ENCODE measurements at regions not wholly inside any gene's neighbourhood (a gene's known extent, or its start where the extent isn't known, plus 50 kb on each side); places are given as distances from the start of the nearest gene placed in this dataset.

DNA sequence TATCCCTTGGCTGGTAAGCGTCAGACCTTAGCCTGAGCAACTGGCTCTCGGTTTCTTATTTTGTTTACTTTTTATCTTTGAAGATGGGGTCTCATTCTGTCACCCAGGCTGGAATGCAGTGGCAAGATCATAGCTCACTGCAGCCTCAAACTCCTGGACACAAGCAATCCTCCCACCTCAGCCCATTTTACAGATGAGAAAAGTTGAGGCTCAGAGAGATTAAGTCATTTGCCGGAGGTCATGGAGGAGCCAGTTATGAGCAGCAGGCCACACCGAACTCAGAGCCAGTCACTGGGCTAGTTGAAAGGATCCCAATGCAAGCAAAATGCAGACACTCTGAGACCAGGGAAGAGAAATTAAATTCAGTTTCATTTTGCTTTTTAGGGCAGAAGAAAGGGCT lies 293.6 kb downstream of the SHQ1 start:
- TF ChIP-seq PAX5 (IDR thresholded peaks at IDR 0.05; ENCODE audit: insufficient read depth, low read length, severe bottlenecking) = no peak
- TF ChIP-seq POLR2A (IDR thresholded peaks at IDR 0.05; ENCODE audit: low read depth, low read length) = no peak
- TF ChIP-seq SPI1 (IDR thresholded peaks at IDR 0.05; ENCODE audit: low read depth, low read length) = no peak
- TF ChIP-seq POLR2AphosphoS5 (IDR thresholded peaks at IDR 0.05; ENCODE audit: low read depth, low read length) = no peak
- TF ChIP-seq TAF1 (IDR thresholded peaks at IDR 0.05; ENCODE audit: low read depth, low read length) = no peak
- no peak for TF ChIP-seq POU2F2 (IDR thresholded peaks at IDR 0.05; ENCODE audit: low read depth, low read length)
- DNase-seq (ENCODE audit: insufficient read length, low spot score) (no peak), FAIRE-seq (no peak)

DNA sequence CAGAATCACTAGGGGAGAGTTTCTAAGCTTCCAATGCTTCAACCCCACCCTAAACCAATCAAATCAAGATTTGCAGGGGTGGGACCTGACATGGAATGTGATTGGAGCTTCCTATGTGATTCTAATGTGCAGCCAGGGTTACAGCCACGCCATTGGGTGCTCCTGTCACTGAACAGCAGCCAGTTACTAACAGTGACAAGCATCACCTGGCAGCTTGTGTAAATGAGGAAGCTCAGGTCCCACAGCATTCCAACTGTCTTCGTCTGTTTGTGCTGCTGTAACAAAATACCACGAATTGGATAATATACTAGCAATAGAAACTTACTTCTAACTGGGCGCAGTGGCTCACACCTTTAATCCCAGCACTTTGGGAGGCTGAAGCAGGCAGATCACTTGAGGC lies 294.9 kb downstream of the SHQ1 start:
- FAIRE-seq = no peak

DNA sequence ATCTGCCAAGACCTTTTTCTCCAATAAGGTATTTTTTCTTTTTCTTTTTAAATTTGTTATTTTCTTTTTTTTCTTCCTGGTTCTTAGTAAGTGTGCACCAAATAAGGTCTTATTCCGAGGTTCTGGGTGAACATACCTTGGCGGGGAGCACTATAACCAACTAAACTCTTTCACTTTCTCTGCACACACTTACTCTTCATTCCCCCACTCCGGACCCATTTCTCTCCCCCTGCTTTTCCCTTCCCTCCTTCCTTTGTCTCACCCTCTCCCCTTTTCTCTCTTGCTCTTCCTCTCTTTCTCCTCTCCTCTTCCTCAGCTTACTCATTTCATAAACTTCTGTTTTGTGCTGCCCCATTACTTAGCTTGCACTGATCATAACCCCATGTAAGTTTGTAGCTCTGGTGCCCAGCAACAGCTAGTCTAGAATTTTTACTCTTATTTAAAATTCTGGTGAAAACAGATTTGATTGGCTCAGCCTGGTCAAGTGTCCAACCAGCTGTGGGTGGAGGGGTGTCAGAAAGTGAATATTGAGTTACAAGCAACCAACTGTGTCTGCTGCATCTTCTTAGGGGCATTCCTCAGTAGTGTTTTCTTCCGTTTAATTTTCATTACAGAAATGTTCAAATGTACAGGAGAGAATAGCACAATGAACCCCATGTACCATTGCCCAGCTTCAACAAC lies 297.5 kb downstream of the SHQ1 start:
- FAIRE-seq = peak; percentile 40
- no peak for DNase-seq (ENCODE audit: insufficient read length, low spot score)
- TF ChIP-seq POU2F2 (IDR thresholded peaks at IDR 0.05; ENCODE audit: low read depth, low read length) = no peak; the same call in 1 of the 2 replicates
- no peak for TF ChIP-seq POLR2A (IDR thresholded peaks at IDR 0.05; ENCODE audit: low read depth, low read length)
- no peak for TF ChIP-seq TAF1 (IDR thresholded peaks at IDR 0.05; ENCODE audit: low read depth, low read length)
- TF ChIP-seq PAX5 (IDR thresholded peaks at IDR 0.05; ENCODE audit: insufficient read depth, low read length, severe bottlenecking) = no peak
- TF ChIP-seq SPI1 (IDR thresholded peaks at IDR 0.05; ENCODE audit: low read depth, low read length) = no peak
- TF ChIP-seq POLR2AphosphoS5 (IDR thresholded peaks at IDR 0.05; ENCODE audit: low read depth, low read length) = no peak

More for the DNA sequence above, 294.9 kb downstream of the SHQ1 start:
- no peak for DNase-seq (ENCODE audit: insufficient read length, low spot score)
- TF ChIP-seq POU2F2 (IDR thresholded peaks at IDR 0.05; ENCODE audit: low read depth, low read length) (no peak), SPI1 (IDR thresholded peaks at IDR 0.05; ENCODE audit: low read depth, low read length) (no peak), PAX5 (IDR thresholded peaks at IDR 0.05; ENCODE audit: insufficient read depth, low read length, severe bottlenecking) (no peak), POLR2AphosphoS5 (IDR thresholded peaks at IDR 0.05; ENCODE audit: low read depth, low read length) (no peak), TAF1 (IDR thresholded peaks at IDR 0.05; ENCODE audit: low read depth, low read length) (no peak), POLR2A (IDR thresholded peaks at IDR 0.05; ENCODE audit: low read depth, low read length) (no peak)

DNA sequence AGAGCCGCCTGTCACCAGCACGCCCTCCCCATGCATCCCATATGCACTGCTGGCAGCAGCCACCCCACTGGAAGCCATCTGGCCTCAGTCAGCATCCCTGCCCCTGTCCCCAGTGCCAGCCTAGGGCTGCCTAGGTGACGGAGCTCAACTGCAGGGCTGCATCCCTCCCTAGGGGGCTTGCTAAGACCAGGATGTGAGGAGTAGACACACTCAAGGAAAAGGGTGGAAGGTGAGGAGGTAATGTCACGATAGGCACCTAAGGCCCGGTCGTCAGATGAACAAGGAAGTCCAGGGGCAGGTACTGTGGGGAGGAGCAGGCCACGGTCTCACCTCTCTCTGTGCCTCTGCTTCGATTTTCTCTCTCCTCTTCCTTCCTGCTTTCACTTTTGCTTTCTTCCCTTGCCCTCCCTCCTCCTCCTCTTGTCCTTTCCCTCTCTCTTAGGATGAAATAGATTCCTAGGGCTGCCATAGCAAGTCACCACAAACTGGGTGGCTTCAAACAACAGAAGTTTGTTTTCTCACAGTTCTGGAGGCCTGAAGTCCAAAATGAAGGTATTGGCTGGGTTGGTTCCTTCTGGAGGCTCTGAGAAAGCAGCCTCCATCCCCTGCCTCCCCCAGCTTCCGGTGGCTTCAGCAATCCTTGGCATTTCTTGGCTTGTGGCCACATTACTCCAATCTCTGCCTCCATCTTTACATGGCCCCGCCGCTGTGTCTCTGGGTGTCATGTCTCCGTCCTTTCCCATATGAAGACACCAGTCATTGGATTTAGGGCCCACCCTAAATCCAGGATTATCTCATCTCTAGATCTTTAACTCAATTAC lies 298.3 kb downstream of the SHQ1 start:
- TF ChIP-seq POU2F2 (IDR thresholded peaks at IDR 0.05; ENCODE audit: low read depth, low read length) (no peak), POLR2AphosphoS5 (IDR thresholded peaks at IDR 0.05; ENCODE audit: low read depth, low read length) (0 out of 2 replicates have a peak, but pooled peaks have one; percentile 35)
- FAIRE-seq (peak; percentile 89), DNase-seq (ENCODE audit: insufficient read length, low spot score) (no peak)

DNA sequence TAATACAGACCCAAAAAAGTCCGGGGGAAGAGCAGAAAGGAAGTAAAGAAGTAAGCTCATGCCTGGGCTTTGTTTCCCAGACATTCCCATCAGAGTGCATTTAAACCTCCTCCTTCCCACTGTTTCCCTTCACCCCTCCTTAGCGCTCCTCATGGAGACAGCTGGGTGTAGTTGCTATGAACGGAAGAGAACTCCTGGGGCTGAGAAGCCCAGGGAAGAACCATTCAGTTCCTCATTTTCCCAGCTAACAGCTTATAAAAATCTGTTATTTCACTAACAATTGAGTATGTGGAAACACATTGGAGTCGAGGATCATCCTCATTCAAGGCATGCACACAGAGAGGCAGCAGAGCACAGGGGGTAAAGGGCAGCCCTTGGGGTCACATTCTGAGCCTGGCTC lies 299.3 kb downstream of the SHQ1 start:
- DNase-seq (ENCODE audit: insufficient read length, low spot score) (no peak), FAIRE-seq (peak; percentile 5)
- TF ChIP-seq SPI1 (IDR thresholded peaks at IDR 0.05; ENCODE audit: low read depth, low read length) (peak; percentile 19; the same call in 1 of the 2 replicates), TAF1 (IDR thresholded peaks at IDR 0.05; ENCODE audit: low read depth, low read length) (no peak)

DNA sequence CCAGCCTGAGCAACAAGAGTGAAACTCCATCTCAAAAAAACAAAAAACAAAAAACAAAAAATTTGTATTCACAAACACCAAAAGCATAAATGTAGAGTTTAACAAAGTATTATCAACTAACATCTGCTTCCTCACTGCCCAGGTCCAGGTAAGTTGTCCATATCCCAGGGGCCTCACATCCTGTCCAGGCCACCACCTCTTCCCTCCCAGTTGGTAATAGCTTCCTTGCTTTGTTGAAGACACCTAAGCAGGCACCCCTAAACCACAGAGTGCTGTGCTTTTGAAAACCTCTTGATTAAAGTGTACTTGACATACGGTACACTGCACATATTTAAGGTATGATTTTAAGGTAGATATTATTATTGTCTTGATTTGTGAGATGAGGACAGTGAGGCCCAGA lies 299.8 kb downstream of the SHQ1 start:
- FAIRE-seq = no peak

DNA sequence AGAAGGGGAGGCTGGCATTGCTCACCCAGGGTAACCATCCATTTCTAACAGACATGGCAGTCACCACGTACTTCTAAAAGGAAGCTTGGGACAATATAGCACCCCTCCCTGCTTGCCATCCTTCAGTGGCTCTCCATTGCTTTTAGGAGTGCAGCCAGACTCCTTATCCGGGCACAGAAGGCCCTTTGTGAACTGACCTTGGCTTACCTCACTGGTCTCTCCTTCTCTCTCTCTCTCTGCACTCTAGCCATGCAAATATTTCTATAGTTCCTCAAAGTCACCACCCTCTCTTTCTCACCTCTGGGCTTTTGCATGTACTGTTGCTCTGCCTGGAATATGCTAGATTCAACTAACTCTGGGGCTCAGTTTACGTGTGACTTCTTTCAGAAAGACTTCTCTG lies 301.1 kb downstream of the SHQ1 start:
- TF ChIP-seq SPI1 (IDR thresholded peaks at IDR 0.05; ENCODE audit: low read depth, low read length) (peak; percentile 44; the same call in 1 of the 2 replicates), TAF1 (IDR thresholded peaks at IDR 0.05; ENCODE audit: low read depth, low read length) (no peak), POU2F2 (IDR thresholded peaks at IDR 0.05; ENCODE audit: low read depth, low read length) (peak; percentile 73; the same call in 1 of the 2 replicates), POLR2A (IDR thresholded peaks at IDR 0.05; ENCODE audit: low read depth, low read length) (no peak)
- DNase-seq (ENCODE audit: insufficient read length, low spot score) = no peak
- no peak for FAIRE-seq

More for the DNA sequence above, 299.8 kb downstream of the SHQ1 start:
- no peak for TF ChIP-seq SPI1 (IDR thresholded peaks at IDR 0.05; ENCODE audit: low read depth, low read length)
- TF ChIP-seq TAF1 (IDR thresholded peaks at IDR 0.05; ENCODE audit: low read depth, low read length) = no peak
- no peak for TF ChIP-seq POU2F2 (IDR thresholded peaks at IDR 0.05; ENCODE audit: low read depth, low read length)
- no peak for TF ChIP-seq POLR2AphosphoS5 (IDR thresholded peaks at IDR 0.05; ENCODE audit: low read depth, low read length)
- no peak for TF ChIP-seq PAX5 (IDR thresholded peaks at IDR 0.05; ENCODE audit: insufficient read depth, low read length, severe bottlenecking)
- no peak for TF ChIP-seq POLR2A (IDR thresholded peaks at IDR 0.05; ENCODE audit: low read depth, low read length)
- no peak for DNase-seq (ENCODE audit: insufficient read length, low spot score)

DNA sequence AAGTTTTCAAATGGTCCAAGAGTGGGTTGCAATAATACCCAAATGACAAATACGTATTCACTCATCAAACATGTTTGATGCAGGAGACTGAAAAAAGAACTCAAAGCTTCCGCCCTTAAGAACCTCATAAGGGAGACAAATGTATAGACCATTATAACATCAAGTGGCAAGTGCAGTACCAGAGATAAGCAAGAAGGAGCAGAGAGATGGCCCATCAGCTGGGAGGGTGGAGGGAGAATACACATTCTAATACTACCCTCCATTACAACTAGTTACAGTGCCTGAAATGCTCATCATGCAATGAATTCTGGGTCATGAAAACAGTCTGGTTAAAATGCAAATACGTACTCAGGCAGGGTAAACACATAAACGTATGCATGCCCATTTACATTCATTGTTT lies 304.0 kb downstream of the SHQ1 start:
- FAIRE-seq (peak; percentile 73), DNase-seq (ENCODE audit: insufficient read length, low spot score) (no peak)
- TF ChIP-seq TAF1 (IDR thresholded peaks at IDR 0.05; ENCODE audit: low read depth, low read length) = no peak
- TF ChIP-seq POLR2A (IDR thresholded peaks at IDR 0.05; ENCODE audit: low read depth, low read length) = no peak
- TF ChIP-seq POU2F2 (IDR thresholded peaks at IDR 0.05; ENCODE audit: low read depth, low read length) = no peak
- TF ChIP-seq PAX5 (IDR thresholded peaks at IDR 0.05; ENCODE audit: insufficient read depth, low read length, severe bottlenecking) = no peak
- no peak for TF ChIP-seq POLR2AphosphoS5 (IDR thresholded peaks at IDR 0.05; ENCODE audit: low read depth, low read length)
- no peak for TF ChIP-seq SPI1 (IDR thresholded peaks at IDR 0.05; ENCODE audit: low read depth, low read length)

DNA sequence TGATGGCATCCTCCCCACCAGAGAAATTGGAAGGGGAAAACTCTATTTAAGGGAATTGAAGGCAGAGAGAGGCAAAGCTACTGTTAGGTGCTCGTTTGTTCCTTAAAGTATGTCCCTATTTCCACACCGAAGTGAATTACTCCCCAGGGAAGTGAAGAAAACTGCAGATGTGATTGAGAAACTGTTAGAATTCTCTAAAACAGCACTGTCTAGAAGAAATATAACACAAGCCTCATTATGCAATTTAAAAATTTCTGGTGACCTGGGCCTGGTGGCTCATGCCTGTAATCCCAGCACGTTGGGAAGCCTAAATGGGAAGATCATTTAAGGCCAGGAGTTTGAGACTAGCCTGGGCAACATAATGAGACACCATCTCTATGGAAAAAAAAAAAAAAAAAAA lies 305.0 kb downstream of the SHQ1 start:
- DNase-seq (ENCODE audit: insufficient read length, low spot score) (no peak), FAIRE-seq (no peak)
- TF ChIP-seq SPI1 (IDR thresholded peaks at IDR 0.05; ENCODE audit: low read depth, low read length) = no peak
- no peak for TF ChIP-seq POU2F2 (IDR thresholded peaks at IDR 0.05; ENCODE audit: low read depth, low read length)
- no peak for TF ChIP-seq POLR2AphosphoS5 (IDR thresholded peaks at IDR 0.05; ENCODE audit: low read depth, low read length)
- no peak for TF ChIP-seq TAF1 (IDR thresholded peaks at IDR 0.05; ENCODE audit: low read depth, low read length)
- TF ChIP-seq POLR2A (IDR thresholded peaks at IDR 0.05; ENCODE audit: low read depth, low read length) = no peak
- no peak for TF ChIP-seq PAX5 (IDR thresholded peaks at IDR 0.05; ENCODE audit: insufficient read depth, low read length, severe bottlenecking)

All from GM12891 (cell line).